LNCAP (cell line): ENCODE measurements at regions not wholly inside any gene's neighbourhood (a gene's known extent, or its start where the extent isn't known, plus 50 kb on each side); places are given as distances from the start of the nearest gene placed in this dataset.

Source experiments
- TF ChIP-seq, protein P1 (sequence below): fragments of 450-650 bp; IDR thresholded peaks from 2 replicates; pipeline ENCODE4 v1.5.1; 2017; ENCODE audit warnings: mild to moderate bottlenecking

- TF ChIP-seq, protein P1, sequence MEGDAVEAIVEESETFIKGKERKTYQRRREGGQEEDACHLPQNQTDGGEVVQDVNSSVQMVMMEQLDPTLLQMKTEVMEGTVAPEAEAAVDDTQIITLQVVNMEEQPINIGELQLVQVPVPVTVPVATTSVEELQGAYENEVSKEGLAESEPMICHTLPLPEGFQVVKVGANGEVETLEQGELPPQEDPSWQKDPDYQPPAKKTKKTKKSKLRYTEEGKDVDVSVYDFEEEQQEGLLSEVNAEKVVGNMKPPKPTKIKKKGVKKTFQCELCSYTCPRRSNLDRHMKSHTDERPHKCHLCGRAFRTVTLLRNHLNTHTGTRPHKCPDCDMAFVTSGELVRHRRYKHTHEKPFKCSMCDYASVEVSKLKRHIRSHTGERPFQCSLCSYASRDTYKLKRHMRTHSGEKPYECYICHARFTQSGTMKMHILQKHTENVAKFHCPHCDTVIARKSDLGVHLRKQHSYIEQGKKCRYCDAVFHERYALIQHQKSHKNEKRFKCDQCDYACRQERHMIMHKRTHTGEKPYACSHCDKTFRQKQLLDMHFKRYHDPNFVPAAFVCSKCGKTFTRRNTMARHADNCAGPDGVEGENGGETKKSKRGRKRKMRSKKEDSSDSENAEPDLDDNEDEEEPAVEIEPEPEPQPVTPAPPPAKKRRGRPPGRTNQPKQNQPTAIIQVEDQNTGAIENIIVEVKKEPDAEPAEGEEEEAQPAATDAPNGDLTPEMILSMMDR: no peak
Measured at GRCh38 chr20:55805138-55805537, 200.2 kb downstream of the CBLN4 start.

- TF ChIP-seq, protein P1: no peak
Measured at GRCh38 chr20:55800552-55801245, 204.6 kb downstream of the CBLN4 start.

GRCh38 chr20:55793986-55794385 is 211.3 kb downstream of the CBLN4 start:
- TF ChIP-seq, protein P1: no peak

DNA sequence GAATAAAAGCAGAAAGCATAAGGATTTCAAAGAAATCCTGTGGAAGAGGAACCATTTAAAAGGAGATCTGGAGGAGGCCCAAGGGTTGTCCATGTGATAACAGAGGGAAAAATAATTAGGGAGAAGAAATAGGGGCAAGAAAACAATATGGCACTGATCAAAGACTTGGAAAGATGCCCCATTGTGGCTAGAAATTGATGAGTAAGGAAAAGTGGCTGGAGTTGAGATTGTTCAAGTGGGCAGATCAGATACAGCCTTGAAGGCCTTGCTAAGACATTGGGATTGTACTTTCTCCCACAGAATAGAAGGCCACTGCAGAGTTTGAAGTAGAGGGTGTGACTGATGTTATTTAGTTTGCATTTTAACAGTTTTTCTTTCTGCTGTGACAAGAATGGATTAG is 213.3 kb downstream of the CBLN4 start:
- TF ChIP-seq, protein P1: no peak

DNA sequence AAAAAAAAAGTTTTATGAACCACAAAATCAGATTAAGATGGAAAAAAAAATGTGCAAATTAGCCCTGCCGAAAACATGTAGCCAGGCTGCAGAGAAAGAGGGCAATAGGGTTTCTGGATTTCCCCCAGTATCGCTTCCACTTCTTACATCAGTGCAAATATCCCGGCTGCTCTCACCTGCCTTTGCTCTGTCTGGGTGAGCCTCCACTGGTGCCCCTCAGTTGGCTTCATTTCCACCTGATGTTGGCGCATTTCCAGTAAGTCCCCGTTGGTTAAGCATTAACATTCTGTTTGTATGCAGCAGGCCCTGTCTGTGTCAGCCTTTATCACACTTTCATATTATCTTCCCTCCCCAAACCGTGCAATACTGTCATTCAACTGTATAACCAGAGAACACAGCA is 215.1 kb downstream of the CBLN4 start:
- TF ChIP-seq, protein P1: no peak

GRCh38 chr20:55784036-55784435 is 221.3 kb downstream of the CBLN4 start:
- TF ChIP-seq, protein P1: no peak

GRCh38 chr20:55783381-55783780 is 221.9 kb downstream of the CBLN4 start:
- TF ChIP-seq, protein P1: no peak

GRCh38 chr20:55782912-55783253 is 222.4 kb downstream of the CBLN4 start:
- TF ChIP-seq, protein P1: no peak
